B cell (primary cell): ENCODE measurements at regions not wholly inside any gene's neighbourhood (a gene's known extent, or its start where the extent isn't known, plus 50 kb on each side); places are given as distances from the start of the nearest gene placed in this dataset.
"Not testable (repeated sequence)": the region's sequence is repeated elsewhere in the genome, so short reads cannot be mapped to it uniquely, and the experiment has no call there.

Experiments used
- ATAC-seq: fragments of 200-7000 bp; cut with Tn5 transposase; one replicate; pipeline ENCODE4 v1.10.0; 2021; ENCODE audit warnings: low read depth, mild to moderate bottlenecking, moderate number of reproducible peaks, moderate library complexity
- CTCF ChIA-PET: fragments of 350-600 bp; sonication (Branson Sonifier 250); formaldehyde crosslinking; loops from one replicate; lab custom pipeline; 2021; ENCODE audit warnings: antibody characterized with exemption, inconsistent platforms; lab: Charles Lee
- POLR2A ChIA-PET: fragments of 350-600 bp; sonication (Branson Sonifier 250); formaldehyde crosslinking; loops from one replicate; lab custom pipeline; 2021; ENCODE audit warnings: antibody characterized with exemption; lab: Charles Lee
- DNase-seq: peaks from one replicate; pipeline ENCODE4 v3.0.0; 2013
- H2AFZ ChIP-seq: 2 replicates; pipeline ENCODE4 v1.6.1; 2012; ENCODE audit warnings: mild to moderate bottlenecking, low read depth, low read length; ENCODE audit not compliant: insufficient read depth, poor library complexity, severe bottlenecking
- H3K27ac ChIP-seq, 2 donors: 1 replicate in 1 of 2; 2 replicates in 1 of 2; pipeline ENCODE4 v1.5.1; 2012 to 2013; ENCODE audit warnings: low read length in 2 of 2, mild to moderate bottlenecking in 2 of 2, moderate library complexity in 1 of 2
- H3K27me3 ChIP-seq, 4 experiments: fragments of 200-600 bp in 1 of 4; sonication (generic) in 1 of 4; replicated peaks in 1 of 4; 1 replicate in 2 of 4; 2 replicates in 2 of 4; pipeline versions ENCODE4 v1.6.1 to v1.7.0; 2013 to 2016; ENCODE audit warnings: low read length in 3 of 4, mild to moderate bottlenecking in 2 of 4, mixed read lengths in 1 of 4, moderate library complexity in 1 of 4; ENCODE audit not compliant: insufficient read depth in 4 of 4, control insufficient read depth in 3 of 4; ENCODE audit errors: control extremely low read depth in 1 of 4
- H3K36me3 ChIP-seq, 2 experiments: replicated peaks in 1 of 2; 1 replicate in 1 of 2; 2 replicates in 1 of 2; pipeline versions ENCODE4 v1.6.1 to v1.7.1; 2013; ENCODE audit warnings: low read length in 1 of 2; ENCODE audit not compliant: insufficient read depth in 2 of 2, control insufficient read depth in 1 of 2; ENCODE audit errors: control extremely low read depth in 1 of 2, extremely low read depth in 1 of 2
- H3K4me1 ChIP-seq, 2 donors: fragments of 200-600 bp in 1 of 2; sonication (generic) in 1 of 2; 1 replicate in 1 of 2; 2 replicates in 1 of 2; pipeline versions ENCODE4 v1.5.1 to v1.6.1; 2013 to 2017; ENCODE audit warnings: low read length in 2 of 2; ENCODE audit not compliant: control insufficient read depth in 2 of 2, insufficient read depth in 2 of 2
- H3K4me2 ChIP-seq: replicated peaks from 2 replicates; pipeline ENCODE3; 2012; ENCODE audit warnings: mild to moderate bottlenecking, low read depth, low read length; ENCODE audit not compliant: poor library complexity, severe bottlenecking
- H3K4me3 ChIP-seq, 5 experiments: fragments of 200-600 bp in 1 of 5; sonication (generic) in 1 of 5; 1 replicate in 3 of 5; 2 replicates in 2 of 5; pipeline versions ENCODE4 v1.5.1 to v1.7.0; 2011 to 2016; ENCODE audit warnings: low read length in 4 of 5, mild to moderate bottlenecking in 4 of 5, low read depth in 2 of 5, control low read depth in 1 of 5, moderate library complexity in 1 of 5; ENCODE audit not compliant: insufficient read depth in 1 of 5; ENCODE audit errors: control extremely low read depth in 1 of 5, extremely low read depth in 1 of 5
- H3K79me2 ChIP-seq: fragments of 200-600 bp; sonication (generic); one replicate; pipeline ENCODE4 v1.6.0; 2016; ENCODE audit warnings: low read length; ENCODE audit not compliant: control insufficient read depth, insufficient read depth
- H3K9ac ChIP-seq: fragments of 200-600 bp; sonication (generic); 2 replicates; pipeline ENCODE4 v1.6.1; 2017; ENCODE audit warnings: mild to moderate bottlenecking, low read length, moderate library complexity
- H3K9me3 ChIP-seq, 3 donors: one replicate each; pipeline versions ENCODE4 v1.6.1 to v1.7.1; 2013; ENCODE audit warnings: low read length in 2 of 3; ENCODE audit not compliant: control insufficient read depth in 2 of 3, insufficient read depth in 1 of 3; ENCODE audit errors: control extremely low read depth in 1 of 3
- H4K20me1 ChIP-seq: 2 replicates; pipeline ENCODE4 v1.6.0; 2012; ENCODE audit warnings: mild to moderate bottlenecking, low read length; ENCODE audit not compliant: insufficient read depth, control insufficient read depth, poor library complexity, severe bottlenecking
- H3K27ac Mint-ChIP-seq: one replicate; pipeline ENCODE4 v1.8.0; 2021; ENCODE audit warnings: mixed read lengths
- H3K27me3 Mint-ChIP-seq: one replicate; pipeline ENCODE4 v1.8.0; 2021; ENCODE audit warnings: mixed read lengths
- H3K4me1 Mint-ChIP-seq: one replicate; pipeline ENCODE4 v1.8.0; 2021; ENCODE audit warnings: mixed read lengths
- H3K4me3 Mint-ChIP-seq: one replicate; pipeline ENCODE4 v1.8.0; 2021; ENCODE audit warnings: mixed read lengths
- H3K9me3 Mint-ChIP-seq: one replicate; pipeline ENCODE4 v1.8.0; 2022; ENCODE audit warnings: mixed read lengths; ENCODE audit not compliant: insufficient read depth
- CTCF ChIP-seq: fragments of 200-600 bp; IDR thresholded peaks from one replicate; pipeline ENCODE4 v1.8.0; 2022; ENCODE audit warnings: antibody characterized with exemption, mild to moderate bottlenecking
- EZH2 ChIP-seq: IDR thresholded peaks from 2 replicates; pipeline ENCODE4 v1.6.1; 2012; ENCODE audit warnings: borderline replicate concordance, low read depth, mild to moderate bottlenecking, moderate library complexity, low read length; ENCODE audit not compliant: insufficient read depth, poor library complexity, severe bottlenecking
- WGBS: methylation state at CpG from one replicate; pipeline ENCODE4 v1.1.5; 2013; ENCODE audit warnings: missing lambda C conversion rate; ENCODE audit not compliant: insufficient coverage; 5-methylcytosine and 5-hydroxymethylcytosine counted together
- intact Hi-C: fragments of 100-400 bp; cut with micrococcal nuclease; formaldehyde crosslinking; loops from one replicate; pipeline ENCODE4 v1.10.0; 2022

- POLR2A ChIA-PET: no interaction called here
- Histone ChIP-seq H3K4me3 (no peak overlapping the region), H3K27me3 (no peaks in the 10 kb centered on the region), H3K4me2 (no peak overlapping the region), H2AFZ (no peak overlapping the region), H3K36me3 (no peaks in the 10 kb centered on the region), H3K27ac (no peak overlapping the region), H3K9ac (no peak overlapping the region), H4K20me1 (no peaks in the 10 kb centered on the region), H3K4me1 (peaks cover 0 to 6% of the 10 kb centered on the region in 2 donors), H3K9me3 (no peaks in the 10 kb centered on the region), H3K79me2 (no peaks in the 10 kb centered on the region)
- Mint-ChIP-seq H3K9me3 (no peaks in the 10 kb centered on the region), H3K4me3 (no peak overlapping the region), H3K27me3 (no peaks in the 10 kb centered on the region), H3K4me1 (peaks cover 16% of the 10 kb centered on the region), H3K27ac (no peak overlapping the region)
- CTCF ChIA-PET: no interaction called here
- intact Hi-C loops: loop anchor here (5.0 kb wide), 1 partner anchor 388 kb away; the partner anchor contains the start of gene PHLDA1
- no peak for DNase-seq
- whole genome bisulfite sequencing: 83% methylated on average over 1 of the region's 3 CpGs
- no peak for TF ChIP-seq CTCF
- no peak for TF ChIP-seq EZH2
- no peak for ATAC-seq
Observed at GRCh38 chr12:75644472-75645072, 133.2 kb upstream of the KRR1 start.

- H3K9me3 Mint-ChIP-seq, H3K79me2 ChIP-seq, H4K20me1 ChIP-seq, H3K27me3 ChIP-seq, ATAC-seq, H2AFZ ChIP-seq, H3K27ac ChIP-seq, POLR2A ChIA-PET, DNase-seq, CTCF ChIA-PET, H3K4me1 ChIP-seq, H3K9me3 ChIP-seq, H3K4me3 ChIP-seq, H3K36me3 ChIP-seq, H3K27me3 Mint-ChIP-seq, H3K27ac Mint-ChIP-seq, H3K4me3 Mint-ChIP-seq, H3K9ac ChIP-seq, H3K4me2 ChIP-seq: not testable (repeated sequence)
- intact Hi-C loops: loop anchor here (5.0 kb wide), 1 partner anchor 389 kb away; the partner anchor contains the start of gene PHLDA1
- WGBS: no CpG with 5 or more reads among the region's 5 CpGs
- peaks cover 16% of the 10 kb centered on the region for H3K4me1 Mint-ChIP-seq
Observed at GRCh38 chr12:75643119-75643518, 131.7 kb upstream of the KRR1 start.
